ENCODE measurements at regions not wholly inside any gene's neighbourhood (a gene's known extent, or its start where the extent isn't known, plus 50 kb on each side); places are given as distances from the start of the nearest gene placed in this dataset.

DNA sequence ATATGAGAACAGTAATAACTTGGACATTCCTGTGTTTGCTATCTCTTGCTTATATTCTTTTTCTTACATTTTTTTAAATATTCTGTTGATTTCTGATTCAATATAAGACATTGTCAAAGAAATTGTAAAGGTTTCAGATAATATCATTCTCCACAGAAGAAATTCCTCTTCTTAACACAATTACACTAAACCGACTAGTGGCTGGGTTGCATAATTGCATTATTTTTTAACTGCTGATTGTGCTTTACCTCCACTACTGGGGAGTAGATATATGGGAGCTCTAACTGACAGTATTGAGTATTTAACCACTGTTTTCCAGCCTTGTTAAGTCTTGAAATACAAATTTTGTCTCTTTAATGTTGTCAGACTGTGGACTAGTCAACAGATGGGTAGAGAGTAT, 723.8 kb upstream of the EDIL3 start:
- no peak overlapping the region for H3K4me2 ChIP-seq (ENCODE audit: control insufficient read depth, insufficient read depth)

DNA sequence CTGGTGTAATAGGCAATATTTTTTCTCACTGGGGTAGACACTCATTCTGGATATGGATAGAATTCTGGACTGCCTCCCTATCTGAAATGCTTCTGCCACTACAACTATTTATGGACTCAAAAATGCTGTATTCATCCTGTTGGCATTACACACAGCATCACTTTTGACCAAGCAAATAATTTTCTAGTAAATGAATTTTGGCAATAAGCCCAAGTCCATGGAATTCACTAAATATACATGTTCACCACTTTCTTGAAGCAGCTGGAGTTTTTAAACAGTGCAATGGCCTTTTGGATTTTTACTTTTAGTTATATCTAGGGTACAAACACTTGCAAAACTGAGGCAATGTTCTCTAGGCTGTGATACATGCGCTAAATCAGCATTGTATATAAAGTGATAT, 724.9 kb upstream of the EDIL3 start:
- RAD21 ChIA-PET (ENCODE audit: unreplicated experiment), result no interaction called here
- TF ChIP-seq MYC (IDR thresholded peaks at IDR 0.05; ENCODE audit: insufficient read depth, insufficient read length, insufficient replicate concordance, low read length, severe bottlenecking), result no peak
- no peak for TF ChIP-seq CHD4 (IDR thresholded peaks at IDR 0.05)
- no peak for TF ChIP-seq LARP7 (IDR thresholded peaks at IDR 0.05)
- no peak for TF ChIP-seq SIN3A (IDR thresholded peaks at IDR 0.05; ENCODE audit: low read depth, low read length)
- TF ChIP-seq KLF5 (IDR thresholded peaks at IDR 0.05; ENCODE audit: partially characterized antibody), result no peak
- no peak for TF ChIP-seq ETV6 (conservative IDR thresholded peaks at IDR 0.05 in 1 of 2, IDR thresholded peaks at IDR 0.05 in 1 of 2; ENCODE audit: borderline replicate concordance in 1 of 2, low read depth in 1 of 2)
- TF ChIP-seq, protein P1, sequence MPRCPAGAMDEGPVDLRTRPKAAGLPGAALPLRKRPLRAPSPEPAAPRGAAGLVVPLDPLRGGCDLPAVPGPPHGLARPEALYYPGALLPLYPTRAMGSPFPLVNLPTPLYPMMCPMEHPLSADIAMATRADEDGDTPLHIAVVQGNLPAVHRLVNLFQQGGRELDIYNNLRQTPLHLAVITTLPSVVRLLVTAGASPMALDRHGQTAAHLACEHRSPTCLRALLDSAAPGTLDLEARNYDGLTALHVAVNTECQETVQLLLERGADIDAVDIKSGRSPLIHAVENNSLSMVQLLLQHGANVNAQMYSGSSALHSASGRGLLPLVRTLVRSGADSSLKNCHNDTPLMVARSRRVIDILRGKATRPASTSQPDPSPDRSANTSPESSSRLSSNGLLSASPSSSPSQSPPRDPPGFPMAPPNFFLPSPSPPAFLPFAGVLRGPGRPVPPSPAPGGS (IDR thresholded peaks at IDR 0.05; ENCODE audit: borderline replicate concordance, insufficient read depth, low read depth, low read length, poor library complexity, severe bottlenecking), result no peak
- no peak for TF ChIP-seq BACH1 (IDR thresholded peaks at IDR 0.05; ENCODE audit: borderline replicate concordance)
- TF ChIP-seq NR2C1 (IDR thresholded peaks at IDR 0.05), result no peak
- TF ChIP-seq NRF1 (conservative IDR thresholded peaks at IDR 0.05; ENCODE audit: low read depth, low read length), result no peak
- TF ChIP-seq KAT2A (conservative IDR thresholded peaks at IDR 0.05; ENCODE audit: control insufficient read depth, low read depth, low read length), result no peak
- TF ChIP-seq JUNB (IDR thresholded peaks at IDR 0.05), result no peak

More for the DNA sequence above, 723.8 kb upstream of the EDIL3 start:
- no TSS peak for BruUV-seq (replicated peaks)
- CTCF ChIA-PET, result interaction anchor here (0.8 kb wide), 1 partner anchor 43 kb away, joined by 3 read pairs; no protein-coding TSS in a partner anchor
- POLR2A ChIA-PET, result no interaction called here
- Histone ChIP-seq H3K4me3 (no peak overlapping the region), H3K4me1 (ENCODE audit: control insufficient read depth, insufficient read depth, low read length) (no peaks in the 10 kb centered on the region), H3K79me2 (ENCODE audit: control insufficient read depth, insufficient read depth, low read length) (no peaks in the 10 kb centered on the region), H2AFZ (ENCODE audit: control insufficient read depth, low read depth, low read length) (no peak overlapping the region), H3K9ac (ENCODE audit: control insufficient read depth, insufficient read depth, low read length) (no peak overlapping the region), H3K9me3 (replicated peaks; ENCODE audit: control insufficient read depth, insufficient read depth, low read length) (no peaks in the 10 kb centered on the region), H3K36me3 (ENCODE audit: control insufficient read depth in 2 of 2, insufficient read depth in 2 of 2, low read length in 1 of 2) (no peaks in the 10 kb centered on the region), H3K27me3 (replicated peaks in 1 of 2; ENCODE audit: control insufficient read depth in 2 of 2, insufficient read depth in 2 of 2, low read length in 1 of 2) (no peaks in the 10 kb centered on the region), H3K27ac (ENCODE audit: control insufficient read depth, insufficient read depth) (no peak overlapping the region), H4K20me1 (ENCODE audit: control insufficient read depth, insufficient read depth) (no peaks in the 10 kb centered on the region)
- RAD21 ChIA-PET (ENCODE audit: unreplicated experiment), result no interaction called here
- ATAC-seq, result peak; percentile 45; the same call in 1 of the 3 replicates
- intact Hi-C loops (cut with micrococcal nuclease; ENCODE audit: unreplicated experiment), result no loop called here
- TF ChIP-seq, protein P2, sequence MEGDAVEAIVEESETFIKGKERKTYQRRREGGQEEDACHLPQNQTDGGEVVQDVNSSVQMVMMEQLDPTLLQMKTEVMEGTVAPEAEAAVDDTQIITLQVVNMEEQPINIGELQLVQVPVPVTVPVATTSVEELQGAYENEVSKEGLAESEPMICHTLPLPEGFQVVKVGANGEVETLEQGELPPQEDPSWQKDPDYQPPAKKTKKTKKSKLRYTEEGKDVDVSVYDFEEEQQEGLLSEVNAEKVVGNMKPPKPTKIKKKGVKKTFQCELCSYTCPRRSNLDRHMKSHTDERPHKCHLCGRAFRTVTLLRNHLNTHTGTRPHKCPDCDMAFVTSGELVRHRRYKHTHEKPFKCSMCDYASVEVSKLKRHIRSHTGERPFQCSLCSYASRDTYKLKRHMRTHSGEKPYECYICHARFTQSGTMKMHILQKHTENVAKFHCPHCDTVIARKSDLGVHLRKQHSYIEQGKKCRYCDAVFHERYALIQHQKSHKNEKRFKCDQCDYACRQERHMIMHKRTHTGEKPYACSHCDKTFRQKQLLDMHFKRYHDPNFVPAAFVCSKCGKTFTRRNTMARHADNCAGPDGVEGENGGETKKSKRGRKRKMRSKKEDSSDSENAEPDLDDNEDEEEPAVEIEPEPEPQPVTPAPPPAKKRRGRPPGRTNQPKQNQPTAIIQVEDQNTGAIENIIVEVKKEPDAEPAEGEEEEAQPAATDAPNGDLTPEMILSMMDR (IDR thresholded peaks at IDR 0.05 in 2 of 3, conservative IDR thresholded peaks at IDR 0.05 in 1 of 3; ENCODE audit: control insufficient read depth in 2 of 3, extremely low read depth in 1 of 3, insufficient read depth in 1 of 3, low read depth in 3 of 3, low read length in 3 of 3), result peak in 1 of 3 experiments; percentile 16; a peak in 1 of 6 replicates
- no peak for TF ChIP-seq TARDBP (IDR thresholded peaks at IDR 0.05; ENCODE audit: borderline replicate concordance)
- FAIRE-seq, result no peak
- SMC1A ChIA-PET (ENCODE audit: uncharacterized antibody, unreplicated experiment), result interaction anchor here (0.6 kb wide), 1 partner anchor 582 kb away, joined by 3 read pairs; no protein-coding TSS in a partner anchor
- in situ Hi-C loops (cut with MboI), result no loop called here
- WGBS (ENCODE audit: insufficient coverage, insufficient replicate concordance, low lambda C conversion rate, missing lambda C conversion rate), result 79% methylated on average over 1 of the region's 1 CpG
- DNase-seq (ENCODE audit: low read depth, low spot score), result no peak

More for the DNA sequence above, 724.9 kb upstream of the EDIL3 start:
- H3K27me3 ChIP-seq (replicated peaks in 1 of 2; ENCODE audit: control insufficient read depth in 2 of 2, insufficient read depth in 2 of 2, low read length in 1 of 2), result no peaks in the 10 kb centered on the region
- intact Hi-C loops (cut with micrococcal nuclease; ENCODE audit: unreplicated experiment) (no loop called here), in situ Hi-C loops (cut with MboI) (no loop called here)
- H3K27ac ChIP-seq (ENCODE audit: control insufficient read depth, insufficient read depth), result no peak overlapping the region
- no peaks in the 10 kb centered on the region for H4K20me1 ChIP-seq (ENCODE audit: control insufficient read depth, insufficient read depth)
- H3K79me2 ChIP-seq (ENCODE audit: control insufficient read depth, insufficient read depth, low read length), result no peaks in the 10 kb centered on the region
- no peaks in the 10 kb centered on the region for H3K36me3 ChIP-seq (ENCODE audit: control insufficient read depth in 2 of 2, insufficient read depth in 2 of 2, low read length in 1 of 2)
- ATAC-seq (no peak), DNase-seq (ENCODE audit: low read depth, low spot score) (no peak), FAIRE-seq (no peak)
- BruUV-seq (replicated peaks), result no TSS peak
- H3K9ac ChIP-seq (ENCODE audit: control insufficient read depth, insufficient read depth, low read length), result no peak overlapping the region
- POLR2A ChIA-PET, result no interaction called here
- CTCF ChIA-PET, result no interaction called here
- H3K4me3 ChIP-seq, result no peak overlapping the region
- no peaks in the 10 kb centered on the region for H3K9me3 ChIP-seq (replicated peaks; ENCODE audit: control insufficient read depth, insufficient read depth, low read length)
- H3K4me1 ChIP-seq (ENCODE audit: control insufficient read depth, insufficient read depth, low read length), result no peaks in the 10 kb centered on the region
- SMC1A ChIA-PET (ENCODE audit: uncharacterized antibody, unreplicated experiment), result no interaction called here
- 38% methylated on average over 1 of the region's 1 CpG for WGBS (ENCODE audit: insufficient coverage, insufficient replicate concordance, low lambda C conversion rate, missing lambda C conversion rate)
- no peak overlapping the region for H2AFZ ChIP-seq (ENCODE audit: control insufficient read depth, low read depth, low read length)
- no peak overlapping the region for H3K4me2 ChIP-seq (ENCODE audit: control insufficient read depth, insufficient read depth)
